ENCODE measurements at regions not wholly inside any gene's neighbourhood (a gene's known extent, or its start where the extent isn't known, plus 50 kb on each side); places are given as distances from the start of the nearest gene placed in this dataset.
"Not testable (repeated sequence)": the region's sequence is repeated elsewhere in the genome, so short reads cannot be mapped to it uniquely, and the experiment has no call there.

GRCh38 chr7:9600974-9601373, 1167.6 kb downstream of the NXPH1 start:
- Mint-ChIP-seq H3K27me3 (no peaks in the 10 kb centered on the region), H3K27ac (no peak overlapping the region), H3K9me3 (peaks cover 6% of the 10 kb centered on the region), H3K4me1 (ENCODE audit: low read depth) (no peaks in the 10 kb centered on the region), H3K36me3 (ENCODE audit: low read depth) (no peaks in the 10 kb centered on the region), H3K4me3 (no peak overlapping the region)
- ATAC-seq: no peak
- no peak for DNase-seq
- ChIA-PET POLR2A (no interaction called here), CTCF (no interaction called here)
- TF ChIP-seq CTCF (IDR thresholded peaks at IDR 0.05): no peak
- intact Hi-C loops (cut with micrococcal nuclease): no loop called here

GRCh38 chr7:9603291-9603690, 1169.9 kb downstream of the NXPH1 start:
- H3K27ac Mint-ChIP-seq: no peak overlapping the region
- ATAC-seq (no peak), DNase-seq (no peak)
- ChIA-PET CTCF (no interaction called here), POLR2A (no interaction called here)
- H3K9me3 Mint-ChIP-seq: peaks cover 7% of the 10 kb centered on the region
- H3K36me3 Mint-ChIP-seq (ENCODE audit: low read depth): no peaks in the 10 kb centered on the region
- no peaks in the 10 kb centered on the region for H3K27me3 Mint-ChIP-seq
- H3K4me1 Mint-ChIP-seq (ENCODE audit: low read depth): no peaks in the 10 kb centered on the region
- TF ChIP-seq CTCF (IDR thresholded peaks at IDR 0.05): no peak
- no peak overlapping the region for H3K4me3 Mint-ChIP-seq
- intact Hi-C loops (cut with micrococcal nuclease): no loop called here

GRCh38 chr7:9608560-9608959, 1175.2 kb downstream of the NXPH1 start:
- H3K4me1 Mint-ChIP-seq (ENCODE audit: low read depth): no peaks in the 10 kb centered on the region
- H3K27ac Mint-ChIP-seq: no peak overlapping the region
- peaks cover 2% of the 10 kb centered on the region for H3K9me3 Mint-ChIP-seq
- ChIA-PET CTCF (no interaction called here), POLR2A (interaction anchor here (0.6 kb wide), 1 partner anchor 709 kb away, joined by 3 read pairs; no protein-coding TSS in a partner anchor)
- no peak for TF ChIP-seq CTCF (IDR thresholded peaks at IDR 0.05)
- DNase-seq (no peak), ATAC-seq (no peak)
- H3K36me3 Mint-ChIP-seq (ENCODE audit: low read depth): no peaks in the 10 kb centered on the region
- intact Hi-C loops (cut with micrococcal nuclease): no loop called here
- no peaks in the 10 kb centered on the region for H3K27me3 Mint-ChIP-seq
- no peak overlapping the region for H3K4me3 Mint-ChIP-seq

GRCh38 chr7:9620899-9621298, 1187.5 kb downstream of the NXPH1 start:
- H3K27ac Mint-ChIP-seq; intact Hi-C loops (cut with micrococcal nuclease); H3K36me3 Mint-ChIP-seq (ENCODE audit: low read depth); H3K9me3 Mint-ChIP-seq; POLR2A ChIA-PET; DNase-seq; CTCF ChIA-PET; H3K27me3 Mint-ChIP-seq; ATAC-seq; H3K4me1 Mint-ChIP-seq (ENCODE audit: low read depth); H3K4me3 Mint-ChIP-seq: not testable (repeated sequence)

- H3K9me3 Mint-ChIP-seq; H3K4me1 Mint-ChIP-seq (ENCODE audit: low read depth); ATAC-seq; H3K27ac Mint-ChIP-seq; POLR2A ChIA-PET; DNase-seq; intact Hi-C loops (cut with micrococcal nuclease); CTCF ChIA-PET; H3K36me3 Mint-ChIP-seq (ENCODE audit: low read depth); H3K27me3 Mint-ChIP-seq; H3K4me3 Mint-ChIP-seq: not testable (repeated sequence)
Observed at GRCh38 chr7:9621306-9621902, 1188.0 kb downstream of the NXPH1 start.

GRCh38 chr7:9621927-9622326, 1188.5 kb downstream of the NXPH1 start:
- TF ChIP-seq CTCF (IDR thresholded peaks at IDR 0.05): no peak
- ATAC-seq (no peak), DNase-seq (no peak)
- H3K4me3 Mint-ChIP-seq: no peak overlapping the region
- H3K27me3 Mint-ChIP-seq: no peaks in the 10 kb centered on the region
- peaks cover 6% of the 10 kb centered on the region for H3K9me3 Mint-ChIP-seq
- intact Hi-C loops (cut with micrococcal nuclease): no loop called here
- CTCF ChIA-PET: no interaction called here
- no peaks in the 10 kb centered on the region for H3K4me1 Mint-ChIP-seq (ENCODE audit: low read depth)
- H3K36me3 Mint-ChIP-seq (ENCODE audit: low read depth): no peaks in the 10 kb centered on the region
- no peak overlapping the region for H3K27ac Mint-ChIP-seq
- POLR2A ChIA-PET: no interaction called here
